ENCODE measurements at regions not wholly inside any gene's neighbourhood (a gene's known extent, or its start where the extent isn't known, plus 50 kb on each side); places are given as distances from the start of the nearest gene placed in this dataset.

DNA sequence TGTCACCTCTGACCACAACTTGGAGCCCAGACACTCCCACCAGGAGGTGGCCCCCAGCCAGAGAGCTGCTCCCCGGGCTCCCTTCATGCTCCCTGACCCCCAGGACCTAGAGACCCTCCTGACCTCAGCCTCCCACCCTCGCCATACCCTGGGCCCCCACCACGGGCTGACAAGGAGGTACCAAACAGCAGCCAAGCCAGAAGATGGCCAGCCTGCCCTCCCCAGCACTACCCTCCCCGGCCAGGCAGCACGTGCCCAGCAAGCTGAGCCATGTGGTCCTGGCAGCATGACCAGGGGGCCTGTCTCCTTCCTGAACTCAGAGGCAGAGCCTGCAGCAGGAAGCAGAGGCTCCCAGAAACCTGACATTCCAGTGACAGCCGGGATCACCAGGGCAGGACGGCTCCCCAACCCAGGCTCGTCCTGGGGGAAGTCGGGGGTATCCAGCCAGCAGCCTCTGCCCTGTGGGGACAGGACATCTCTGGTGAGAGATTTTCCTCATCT is 69.4 kb upstream of the GPC1 start:
- no peaks in the 10 kb centered on the region for H3K4me1 ChIP-seq (ENCODE audit: control extremely low read depth in 1 of 4, control insufficient read depth in 4 of 4, insufficient read depth in 4 of 4, low read length in 3 of 4)
- POLR2A ChIA-PET, result no interaction called here
- H3K4me3 ChIP-seq (ENCODE audit: control insufficient read depth in 1 of 7, extremely low read depth in 1 of 7, insufficient read depth in 4 of 7, low read depth in 2 of 7, low read length in 6 of 7), result no peak overlapping the region
- H3K27me3 ChIP-seq (replicated peaks in 2 of 5; ENCODE audit: control insufficient read depth in 4 of 5, insufficient read depth in 5 of 5, low read length in 4 of 5), result no peaks in the 10 kb centered on the region
- no peak for DNase-seq
- H3K9me3 ChIP-seq (ENCODE audit: control extremely low read depth in 1 of 5, control insufficient read depth in 4 of 5, insufficient read depth in 2 of 5, low read depth in 1 of 5, low read length in 4 of 5), result peaks cover 0 to 13% (median 4%) of the 10 kb centered on the region in 5 experiments
- CTCF ChIA-PET, result no interaction called here
- 72% methylated on average over 8 of the region's 9 CpGs for WGBS (ENCODE audit: insufficient coverage)
- H3K27ac ChIP-seq (ENCODE audit: insufficient read depth in 1 of 2, low read depth in 1 of 2, low read length in 2 of 2, poor library complexity in 1 of 2, severe bottlenecking in 2 of 2), result no peak overlapping the region
- no peaks in the 10 kb centered on the region for H3K36me3 ChIP-seq (ENCODE audit: control insufficient read depth in 4 of 4, insufficient read depth in 4 of 4, low read length in 3 of 4)

DNA sequence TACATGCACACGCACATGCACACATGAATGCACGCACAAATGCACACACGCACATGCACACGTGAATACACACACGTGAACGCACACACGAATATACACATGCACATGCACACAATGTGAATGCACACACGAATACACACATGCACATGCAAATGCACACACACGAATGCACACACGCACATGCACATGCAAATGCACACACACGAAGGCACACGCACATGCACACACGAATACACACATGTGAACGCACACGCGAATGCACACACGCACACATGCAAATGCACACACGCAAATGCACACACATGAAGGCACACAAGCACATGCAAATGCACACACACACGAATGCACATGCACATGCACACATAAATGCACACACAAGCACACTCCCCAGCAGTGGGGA is 68.6 kb upstream of the GPC1 start:
- WGBS (ENCODE audit: insufficient coverage), result 95% methylated on average over 10 of the region's 19 CpGs

DNA sequence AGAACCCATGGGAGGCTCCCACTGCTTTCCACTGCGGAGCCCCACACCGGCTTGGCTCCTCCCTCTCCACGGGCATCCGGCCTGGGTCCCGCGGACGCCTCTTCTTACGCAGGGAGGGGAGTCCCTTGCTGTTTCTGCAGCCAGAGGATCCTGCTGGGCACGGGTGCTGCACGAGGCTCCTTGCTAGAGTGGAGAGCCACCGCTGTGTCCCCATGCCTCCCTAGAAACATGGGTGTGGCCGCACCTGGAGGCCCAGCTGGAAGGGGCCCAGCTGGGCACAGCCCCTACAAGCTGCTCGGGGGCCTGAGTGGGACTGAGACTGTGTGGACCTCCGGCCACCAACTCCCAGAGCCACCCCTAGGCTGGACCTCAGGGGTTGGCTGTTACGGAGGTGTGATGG is 67.7 kb upstream of the GPC1 start:
- no peaks in the 10 kb centered on the region for H3K36me3 ChIP-seq (ENCODE audit: control insufficient read depth in 4 of 4, insufficient read depth in 4 of 4, low read length in 3 of 4)
- no peak overlapping the region for H3K27ac ChIP-seq (ENCODE audit: insufficient read depth in 1 of 2, low read depth in 1 of 2, low read length in 2 of 2, poor library complexity in 1 of 2, severe bottlenecking in 2 of 2)
- DNase-seq, result no peak
- H3K4me3 ChIP-seq (ENCODE audit: control insufficient read depth in 1 of 7, extremely low read depth in 1 of 7, insufficient read depth in 4 of 7, low read depth in 2 of 7, low read length in 6 of 7), result no peak overlapping the region
- 93% methylated on average over 8 of the region's 15 CpGs for WGBS (ENCODE audit: insufficient coverage)
- no peaks in the 10 kb centered on the region for H3K4me1 ChIP-seq (ENCODE audit: control extremely low read depth in 1 of 4, control insufficient read depth in 4 of 4, insufficient read depth in 4 of 4, low read length in 3 of 4)
- no peaks in the 10 kb centered on the region for H3K27me3 ChIP-seq (replicated peaks in 2 of 5; ENCODE audit: control insufficient read depth in 4 of 5, insufficient read depth in 5 of 5, low read length in 4 of 5)
- no peaks in the 10 kb centered on the region for H3K9me3 ChIP-seq (ENCODE audit: control extremely low read depth in 1 of 5, control insufficient read depth in 4 of 5, insufficient read depth in 2 of 5, low read depth in 1 of 5, low read length in 4 of 5)
- ChIA-PET CTCF (no interaction called here), POLR2A (no interaction called here)

More for the DNA sequence above, 68.6 kb upstream of the GPC1 start:
- ChIA-PET POLR2A (no interaction called here), CTCF (no interaction called here)
- Histone ChIP-seq H3K27ac (ENCODE audit: insufficient read depth in 1 of 2, low read depth in 1 of 2, low read length in 2 of 2, poor library complexity in 1 of 2, severe bottlenecking in 2 of 2) (no peak overlapping the region), H3K27me3 (replicated peaks in 2 of 5; ENCODE audit: control insufficient read depth in 4 of 5, insufficient read depth in 5 of 5, low read length in 4 of 5) (no peaks in the 10 kb centered on the region), H3K4me1 (ENCODE audit: control extremely low read depth in 1 of 4, control insufficient read depth in 4 of 4, insufficient read depth in 4 of 4, low read length in 3 of 4) (no peaks in the 10 kb centered on the region), H3K4me3 (ENCODE audit: control insufficient read depth in 1 of 7, extremely low read depth in 1 of 7, insufficient read depth in 4 of 7, low read depth in 2 of 7, low read length in 6 of 7) (no peak overlapping the region), H3K36me3 (ENCODE audit: control insufficient read depth in 4 of 4, insufficient read depth in 4 of 4, low read length in 3 of 4) (no peaks in the 10 kb centered on the region), H3K9me3 (ENCODE audit: control extremely low read depth in 1 of 5, control insufficient read depth in 4 of 5, insufficient read depth in 2 of 5, low read depth in 1 of 5, low read length in 4 of 5) (peaks cover 0 to 5% (median 0%) of the 10 kb centered on the region in 5 experiments)
- no peak for DNase-seq

DNA sequence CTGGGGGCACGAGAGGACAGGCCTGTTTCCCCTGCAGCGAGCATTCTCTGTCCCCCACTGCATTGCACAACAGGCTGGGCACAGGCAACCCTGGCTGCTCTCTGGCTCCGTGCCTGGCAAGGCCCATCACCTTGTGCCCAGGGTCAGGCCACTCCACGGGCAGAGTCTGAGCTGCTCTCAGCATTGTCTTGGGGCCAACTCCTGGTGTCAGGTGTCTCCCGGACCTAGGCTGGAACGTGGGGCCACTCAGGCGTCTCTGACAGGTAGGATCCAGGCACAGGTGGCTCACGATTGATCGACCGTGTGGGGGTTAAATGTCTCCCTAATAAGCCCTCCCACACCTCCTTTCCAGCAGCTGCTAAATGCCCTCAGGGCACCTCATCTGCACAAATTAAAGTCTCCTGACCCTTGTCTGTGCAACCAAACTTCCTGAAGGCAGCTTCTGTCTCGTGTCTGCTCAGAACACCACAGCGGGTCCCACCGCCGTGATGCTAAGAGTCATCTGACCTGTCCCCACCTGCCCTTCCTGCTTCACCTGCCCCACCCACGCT is 66.6 kb upstream of the GPC1 start:
- CTCF ChIA-PET, result no interaction called here

DNA sequence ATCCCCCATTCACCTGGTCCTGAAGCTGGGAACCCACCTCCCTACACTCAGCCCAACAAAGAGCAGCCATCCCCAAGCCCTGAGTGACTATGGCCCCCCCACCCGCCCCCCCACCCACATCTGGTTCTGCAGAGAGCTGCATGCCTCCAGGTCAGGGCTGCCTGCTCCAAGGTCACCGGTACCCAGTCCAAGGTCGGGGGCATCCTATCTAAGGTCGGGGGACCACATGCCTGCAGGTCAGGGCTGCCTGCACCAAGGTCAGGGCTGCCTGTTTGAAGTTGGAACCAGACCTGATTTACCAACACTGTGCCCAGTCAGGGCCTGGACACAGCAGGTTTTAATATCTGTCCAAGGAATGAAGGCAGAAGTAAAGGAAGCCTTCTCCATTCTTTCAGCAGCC is 66.1 kb upstream of the GPC1 start:
- POLR2A ChIA-PET, result no interaction called here
- Histone ChIP-seq H3K27ac (ENCODE audit: insufficient read depth in 1 of 2, low read depth in 1 of 2, low read length in 2 of 2, poor library complexity in 1 of 2, severe bottlenecking in 2 of 2) (no peak overlapping the region), H3K36me3 (ENCODE audit: control insufficient read depth in 4 of 4, insufficient read depth in 4 of 4, low read length in 3 of 4) (no peaks in the 10 kb centered on the region), H3K4me3 (ENCODE audit: control insufficient read depth in 1 of 7, extremely low read depth in 1 of 7, insufficient read depth in 4 of 7, low read depth in 2 of 7, low read length in 6 of 7) (no peak overlapping the region), H3K4me1 (ENCODE audit: control extremely low read depth in 1 of 4, control insufficient read depth in 4 of 4, insufficient read depth in 4 of 4, low read length in 3 of 4) (no peaks in the 10 kb centered on the region), H3K9me3 (ENCODE audit: control extremely low read depth in 1 of 5, control insufficient read depth in 4 of 5, insufficient read depth in 2 of 5, low read depth in 1 of 5, low read length in 4 of 5) (no peaks in the 10 kb centered on the region), H3K27me3 (replicated peaks in 2 of 5; ENCODE audit: control insufficient read depth in 4 of 5, insufficient read depth in 5 of 5, low read length in 4 of 5) (no peaks in the 10 kb centered on the region)
- no peak for DNase-seq
- CTCF ChIA-PET, result no interaction called here
- 96% methylated on average over 3 of the region's 4 CpGs for WGBS (ENCODE audit: insufficient coverage)

More for the DNA sequence above, 66.6 kb upstream of the GPC1 start:
- Histone ChIP-seq H3K9me3 (ENCODE audit: control extremely low read depth in 1 of 5, control insufficient read depth in 4 of 5, insufficient read depth in 2 of 5, low read depth in 1 of 5, low read length in 4 of 5) (no peaks in the 10 kb centered on the region), H3K27me3 (replicated peaks in 2 of 5; ENCODE audit: control insufficient read depth in 4 of 5, insufficient read depth in 5 of 5, low read length in 4 of 5) (no peaks in the 10 kb centered on the region), H3K27ac (ENCODE audit: insufficient read depth in 1 of 2, low read depth in 1 of 2, low read length in 2 of 2, poor library complexity in 1 of 2, severe bottlenecking in 2 of 2) (no peak overlapping the region), H3K4me1 (ENCODE audit: control extremely low read depth in 1 of 4, control insufficient read depth in 4 of 4, insufficient read depth in 4 of 4, low read length in 3 of 4) (no peaks in the 10 kb centered on the region), H3K4me3 (ENCODE audit: control insufficient read depth in 1 of 7, extremely low read depth in 1 of 7, insufficient read depth in 4 of 7, low read depth in 2 of 7, low read length in 6 of 7) (no peak overlapping the region), H3K36me3 (ENCODE audit: control insufficient read depth in 4 of 4, insufficient read depth in 4 of 4, low read length in 3 of 4) (no peaks in the 10 kb centered on the region)
- POLR2A ChIA-PET, result no interaction called here
- DNase-seq, result no peak
- 86% methylated on average over 15 of the region's 15 CpGs for WGBS (ENCODE audit: insufficient coverage)

DNA sequence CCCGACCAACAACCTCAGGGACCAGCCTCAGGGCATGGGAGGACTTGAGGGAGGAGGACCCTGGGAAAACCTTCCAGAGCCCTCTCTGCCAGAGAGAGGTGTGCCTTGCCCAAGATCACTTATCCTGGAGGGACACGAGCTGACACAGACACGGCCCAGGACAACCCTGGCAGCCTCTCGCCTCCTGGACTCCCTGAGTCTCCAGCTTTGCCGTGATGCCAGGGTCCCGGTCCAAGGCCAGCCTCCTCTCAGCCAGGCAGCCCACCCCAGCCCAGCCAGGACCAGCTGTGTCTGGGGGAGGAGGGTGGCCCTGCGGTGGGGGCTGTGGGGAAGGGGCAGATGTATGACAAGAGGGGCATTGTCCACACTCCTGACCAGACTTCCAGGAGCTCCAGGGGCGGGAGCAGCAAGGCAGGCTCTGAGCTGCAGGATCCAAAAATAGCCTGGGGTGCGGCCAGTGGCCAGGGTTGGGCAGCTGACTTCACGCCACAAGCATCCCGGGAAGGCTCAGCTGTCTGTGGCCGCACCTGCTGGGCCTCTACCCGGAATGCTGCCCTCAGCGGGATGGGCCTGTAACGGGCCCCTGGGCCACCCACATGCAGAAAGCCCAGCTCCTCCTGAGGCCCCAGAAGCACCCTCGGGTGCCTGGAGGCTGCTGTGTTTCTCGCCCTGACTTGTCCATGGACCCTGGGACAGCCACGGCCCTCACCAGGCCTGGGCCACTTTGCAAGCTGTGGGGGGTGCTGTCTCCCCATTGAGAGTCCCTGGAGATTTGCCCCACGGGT is 65.5 kb upstream of the GPC1 start:
- H3K4me3 ChIP-seq (ENCODE audit: control insufficient read depth in 1 of 7, extremely low read depth in 1 of 7, insufficient read depth in 4 of 7, low read depth in 2 of 7, low read length in 6 of 7), result no peak overlapping the region
- H3K27ac ChIP-seq (ENCODE audit: insufficient read depth in 1 of 2, low read depth in 1 of 2, low read length in 2 of 2, poor library complexity in 1 of 2, severe bottlenecking in 2 of 2), result no peak overlapping the region
- H3K36me3 ChIP-seq (ENCODE audit: control insufficient read depth in 4 of 4, insufficient read depth in 4 of 4, low read length in 3 of 4), result no peaks in the 10 kb centered on the region
- DNase-seq, result no peak
- no peaks in the 10 kb centered on the region for H3K9me3 ChIP-seq (ENCODE audit: control extremely low read depth in 1 of 5, control insufficient read depth in 4 of 5, insufficient read depth in 2 of 5, low read depth in 1 of 5, low read length in 4 of 5)
- H3K27me3 ChIP-seq (replicated peaks in 2 of 5; ENCODE audit: control insufficient read depth in 4 of 5, insufficient read depth in 5 of 5, low read length in 4 of 5), result no peaks in the 10 kb centered on the region
- H3K4me1 ChIP-seq (ENCODE audit: control extremely low read depth in 1 of 4, control insufficient read depth in 4 of 4, insufficient read depth in 4 of 4, low read length in 3 of 4), result no peaks in the 10 kb centered on the region
- ChIA-PET POLR2A (no interaction called here), CTCF (no interaction called here)
- 90% methylated on average over 10 of the region's 19 CpGs for WGBS (ENCODE audit: insufficient coverage)

DNA sequence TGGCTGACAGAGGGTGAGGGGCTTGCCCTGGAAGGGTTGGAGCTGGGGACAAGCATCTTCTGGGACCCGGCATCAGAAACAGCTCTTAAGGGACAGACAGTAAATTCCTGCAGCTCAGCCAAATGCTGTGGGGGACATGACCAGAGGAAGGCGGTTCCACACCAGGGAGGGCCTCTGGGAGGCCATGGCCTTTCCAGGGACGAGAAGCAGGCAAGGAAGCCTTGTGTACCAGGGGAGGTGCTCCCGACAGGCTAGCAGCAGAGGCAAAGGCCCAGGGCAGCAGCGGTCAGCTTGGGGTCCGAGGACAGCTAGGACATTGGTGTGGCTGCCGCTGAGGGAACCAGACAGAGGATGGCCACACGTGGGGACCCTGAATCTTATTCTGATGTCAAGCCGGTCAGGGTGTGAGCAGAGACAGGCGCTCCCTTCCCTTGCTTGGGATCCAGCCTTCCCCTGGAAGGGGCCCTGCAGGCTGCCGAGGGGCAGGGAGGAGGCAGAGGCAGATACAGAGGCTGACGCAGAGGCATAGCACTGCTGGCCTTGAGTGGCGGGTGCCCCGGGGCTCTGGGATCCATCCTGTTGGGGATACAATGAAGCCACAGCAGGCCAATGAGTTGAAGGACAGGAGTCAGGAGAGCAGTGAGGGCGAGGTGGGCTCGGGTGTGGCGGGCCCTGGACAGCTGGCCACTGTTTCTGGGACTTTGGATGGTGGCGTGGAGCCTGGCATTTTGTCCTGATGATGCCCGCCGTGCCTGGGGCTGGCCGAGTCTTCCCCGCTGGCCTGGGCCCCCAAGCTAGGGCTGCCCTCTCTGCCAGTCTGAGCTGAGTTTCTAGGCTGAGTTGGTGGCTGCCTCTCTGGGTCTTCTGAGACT is 64.1 kb upstream of the GPC1 start:
- no peak overlapping the region for H3K4me3 ChIP-seq (ENCODE audit: control insufficient read depth in 1 of 7, extremely low read depth in 1 of 7, insufficient read depth in 4 of 7, low read depth in 2 of 7, low read length in 6 of 7)
- H3K27me3 ChIP-seq (replicated peaks in 2 of 5; ENCODE audit: control insufficient read depth in 4 of 5, insufficient read depth in 5 of 5, low read length in 4 of 5), result peaks cover 0 to 4% (median 0%) of the 10 kb centered on the region in 5 experiments
- no peak for DNase-seq
- no peaks in the 10 kb centered on the region for H3K36me3 ChIP-seq (ENCODE audit: control insufficient read depth in 4 of 4, insufficient read depth in 4 of 4, low read length in 3 of 4)
- ChIA-PET POLR2A (no interaction called here), CTCF (no interaction called here)
- WGBS (ENCODE audit: insufficient coverage), result 85% methylated on average over 20 of the region's 22 CpGs
- no peaks in the 10 kb centered on the region for H3K9me3 ChIP-seq (ENCODE audit: control extremely low read depth in 1 of 5, control insufficient read depth in 4 of 5, insufficient read depth in 2 of 5, low read depth in 1 of 5, low read length in 4 of 5)
- H3K27ac ChIP-seq (ENCODE audit: insufficient read depth in 1 of 2, low read depth in 1 of 2, low read length in 2 of 2, poor library complexity in 1 of 2, severe bottlenecking in 2 of 2), result no peak overlapping the region
- H3K4me1 ChIP-seq (ENCODE audit: control extremely low read depth in 1 of 4, control insufficient read depth in 4 of 4, insufficient read depth in 4 of 4, low read length in 3 of 4), result no peaks in the 10 kb centered on the region

Measured in common myeloid progenitor, CD34-positive (primary cell).